DOHH2 (cell line): ENCODE measurements at regions not wholly inside any gene's neighbourhood (a gene's known extent, or its start where the extent isn't known, plus 50 kb on each side); places are given as distances from the start of the nearest gene placed in this dataset.

Experiments used
- EZH2phosphoT487 ChIP-seq: fragments of 200-600 bp; sonication (generic); IDR thresholded peaks from 2 replicates; pipeline ENCODE4 v1.6.1; 2017; ENCODE audit warnings: borderline replicate concordance, mild to moderate bottlenecking, antibody characterized with exemption, low read length, moderate library complexity, mixed read lengths
- TF ChIP-seq, protein P1 (sequence below): fragments of 200-600 bp; sonication (generic); IDR thresholded peaks from one replicate; pipeline ENCODE4 v1.5.1; 2014; ENCODE audit warnings: antibody characterized with exemption, mild to moderate bottlenecking, low read depth, low read length; ENCODE audit not compliant: poor library complexity, severe bottlenecking

DNA sequence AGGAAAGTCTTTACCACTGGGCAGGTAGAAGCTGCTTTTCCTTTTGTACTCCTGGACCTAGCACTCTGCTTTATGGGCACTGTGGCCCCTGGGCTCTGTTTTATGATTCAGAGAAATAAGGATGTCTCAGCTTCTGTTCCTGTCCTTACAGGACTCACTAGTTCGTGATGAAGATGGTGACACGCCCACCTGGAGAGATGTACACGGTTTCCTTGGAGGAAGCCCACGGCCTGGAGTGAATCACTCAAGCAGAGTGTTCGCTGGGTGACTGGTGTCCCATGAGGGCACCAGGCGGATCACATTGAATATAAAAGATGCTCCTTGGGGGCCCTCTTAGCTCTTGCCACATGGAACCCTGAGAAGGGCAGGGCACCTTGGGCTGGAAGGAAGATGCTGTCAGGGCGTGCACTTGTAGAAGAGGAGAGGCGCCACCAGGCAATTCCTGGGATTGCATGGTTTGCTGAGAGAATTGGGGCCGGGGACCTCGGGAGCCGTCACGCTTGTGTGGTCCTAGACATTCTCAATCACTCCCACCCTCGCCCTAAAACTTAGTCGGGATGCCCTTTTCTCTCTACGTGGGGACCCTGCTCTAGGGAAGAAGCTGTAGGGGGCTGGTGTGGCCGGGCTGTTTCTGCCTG is 202.6 kb downstream of the TSHZ3 start:
- no peak for TF ChIP-seq EZH2phosphoT487
- TF ChIP-seq, protein P1, sequence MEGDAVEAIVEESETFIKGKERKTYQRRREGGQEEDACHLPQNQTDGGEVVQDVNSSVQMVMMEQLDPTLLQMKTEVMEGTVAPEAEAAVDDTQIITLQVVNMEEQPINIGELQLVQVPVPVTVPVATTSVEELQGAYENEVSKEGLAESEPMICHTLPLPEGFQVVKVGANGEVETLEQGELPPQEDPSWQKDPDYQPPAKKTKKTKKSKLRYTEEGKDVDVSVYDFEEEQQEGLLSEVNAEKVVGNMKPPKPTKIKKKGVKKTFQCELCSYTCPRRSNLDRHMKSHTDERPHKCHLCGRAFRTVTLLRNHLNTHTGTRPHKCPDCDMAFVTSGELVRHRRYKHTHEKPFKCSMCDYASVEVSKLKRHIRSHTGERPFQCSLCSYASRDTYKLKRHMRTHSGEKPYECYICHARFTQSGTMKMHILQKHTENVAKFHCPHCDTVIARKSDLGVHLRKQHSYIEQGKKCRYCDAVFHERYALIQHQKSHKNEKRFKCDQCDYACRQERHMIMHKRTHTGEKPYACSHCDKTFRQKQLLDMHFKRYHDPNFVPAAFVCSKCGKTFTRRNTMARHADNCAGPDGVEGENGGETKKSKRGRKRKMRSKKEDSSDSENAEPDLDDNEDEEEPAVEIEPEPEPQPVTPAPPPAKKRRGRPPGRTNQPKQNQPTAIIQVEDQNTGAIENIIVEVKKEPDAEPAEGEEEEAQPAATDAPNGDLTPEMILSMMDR: no peak
